HFFc6 (cell line): ENCODE measurements at regions not wholly inside any gene's neighbourhood (a gene's known extent, or its start where the extent isn't known, plus 50 kb on each side); places are given as distances from the start of the nearest gene placed in this dataset.
"Not testable (repeated sequence)": the region's sequence is repeated elsewhere in the genome, so short reads cannot be mapped to it uniquely, and the experiment has no call there.

Experiments
- DNase-seq: peaks from one replicate; pipeline ENCODE4 v3.0.0-alpha.2; 2018
- H3K27ac Mint-ChIP-seq: 2 replicates; pipeline ENCODE4 v1.8.0; 2020; ENCODE audit warnings: mild to moderate bottlenecking, mixed read lengths
- H3K27me3 Mint-ChIP-seq: 2 replicates; pipeline ENCODE4 v1.8.0; 2021; ENCODE audit warnings: mild to moderate bottlenecking, moderate library complexity, mixed read lengths; ENCODE audit not compliant: insufficient read depth
- H3K36me3 Mint-ChIP-seq: 2 replicates; pipeline ENCODE4 v1.8.0; 2021; ENCODE audit warnings: low read depth, mixed read lengths
- H3K4me1 Mint-ChIP-seq: 2 replicates; pipeline ENCODE4 v1.8.0; 2020; ENCODE audit warnings: low read depth, mixed read lengths
- H3K4me3 Mint-ChIP-seq: 2 replicates; pipeline ENCODE4 v1.8.0; 2020; ENCODE audit warnings: mild to moderate bottlenecking, moderate library complexity, mixed read lengths
- H3K9me3 Mint-ChIP-seq: 2 replicates; pipeline ENCODE4 v1.8.0; 2020; ENCODE audit warnings: mild to moderate bottlenecking, mixed read lengths
- TF ChIP-seq, protein P1 (sequence below): fragments of 200-600 bp; sonication (generic); IDR thresholded peaks from 2 replicates; pipeline ENCODE4 v1.5.0; 2021; ENCODE audit warnings: antibody characterized with exemption, mild to moderate bottlenecking

DNA sequence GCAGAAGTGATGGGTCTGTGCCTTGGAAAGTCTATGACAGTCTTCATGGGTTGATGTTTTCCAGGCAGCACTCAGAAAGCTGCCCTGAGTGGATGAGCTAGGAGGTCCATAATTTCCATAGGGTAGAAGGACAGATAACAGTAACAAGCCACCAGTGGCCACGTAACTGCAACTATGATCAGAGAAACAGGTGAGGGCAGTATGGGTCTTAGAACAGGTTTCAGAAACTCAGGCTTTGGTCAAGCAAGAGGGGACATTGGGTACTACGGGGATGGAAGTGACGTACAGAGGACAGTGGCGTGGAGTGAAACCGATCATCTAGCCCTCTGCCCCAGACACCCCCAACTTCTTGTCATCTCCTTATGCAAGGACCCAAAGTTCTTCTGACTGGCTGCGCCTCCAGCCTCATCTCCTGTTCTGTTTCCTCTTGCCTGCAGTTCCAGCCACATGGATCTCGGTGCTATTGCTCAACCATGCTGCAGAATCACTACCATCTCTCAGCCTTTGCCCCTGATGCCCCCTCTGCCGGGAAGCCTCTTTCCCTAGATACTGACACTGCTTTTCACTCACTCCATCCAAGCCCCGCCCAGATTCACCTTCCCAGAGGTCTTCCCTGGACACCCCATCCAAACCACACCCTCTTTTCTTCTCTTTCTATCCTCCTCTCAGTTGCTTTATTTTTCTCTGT lies 123.4 kb downstream of the MFAP3L start:
- TF ChIP-seq, protein P1, sequence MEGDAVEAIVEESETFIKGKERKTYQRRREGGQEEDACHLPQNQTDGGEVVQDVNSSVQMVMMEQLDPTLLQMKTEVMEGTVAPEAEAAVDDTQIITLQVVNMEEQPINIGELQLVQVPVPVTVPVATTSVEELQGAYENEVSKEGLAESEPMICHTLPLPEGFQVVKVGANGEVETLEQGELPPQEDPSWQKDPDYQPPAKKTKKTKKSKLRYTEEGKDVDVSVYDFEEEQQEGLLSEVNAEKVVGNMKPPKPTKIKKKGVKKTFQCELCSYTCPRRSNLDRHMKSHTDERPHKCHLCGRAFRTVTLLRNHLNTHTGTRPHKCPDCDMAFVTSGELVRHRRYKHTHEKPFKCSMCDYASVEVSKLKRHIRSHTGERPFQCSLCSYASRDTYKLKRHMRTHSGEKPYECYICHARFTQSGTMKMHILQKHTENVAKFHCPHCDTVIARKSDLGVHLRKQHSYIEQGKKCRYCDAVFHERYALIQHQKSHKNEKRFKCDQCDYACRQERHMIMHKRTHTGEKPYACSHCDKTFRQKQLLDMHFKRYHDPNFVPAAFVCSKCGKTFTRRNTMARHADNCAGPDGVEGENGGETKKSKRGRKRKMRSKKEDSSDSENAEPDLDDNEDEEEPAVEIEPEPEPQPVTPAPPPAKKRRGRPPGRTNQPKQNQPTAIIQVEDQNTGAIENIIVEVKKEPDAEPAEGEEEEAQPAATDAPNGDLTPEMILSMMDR: no peak
- Mint-ChIP-seq H3K9me3 (no peaks in the 10 kb centered on the region), H3K4me1 (peaks cover 10% of the 10 kb centered on the region), H3K36me3 (no peaks in the 10 kb centered on the region; the same call in 1 of the 2 replicates), H3K27ac (no peak overlapping the region), H3K4me3 (no peak overlapping the region), H3K27me3 (peaks cover 9% of the 10 kb centered on the region)
- DNase-seq: no peak

DNA sequence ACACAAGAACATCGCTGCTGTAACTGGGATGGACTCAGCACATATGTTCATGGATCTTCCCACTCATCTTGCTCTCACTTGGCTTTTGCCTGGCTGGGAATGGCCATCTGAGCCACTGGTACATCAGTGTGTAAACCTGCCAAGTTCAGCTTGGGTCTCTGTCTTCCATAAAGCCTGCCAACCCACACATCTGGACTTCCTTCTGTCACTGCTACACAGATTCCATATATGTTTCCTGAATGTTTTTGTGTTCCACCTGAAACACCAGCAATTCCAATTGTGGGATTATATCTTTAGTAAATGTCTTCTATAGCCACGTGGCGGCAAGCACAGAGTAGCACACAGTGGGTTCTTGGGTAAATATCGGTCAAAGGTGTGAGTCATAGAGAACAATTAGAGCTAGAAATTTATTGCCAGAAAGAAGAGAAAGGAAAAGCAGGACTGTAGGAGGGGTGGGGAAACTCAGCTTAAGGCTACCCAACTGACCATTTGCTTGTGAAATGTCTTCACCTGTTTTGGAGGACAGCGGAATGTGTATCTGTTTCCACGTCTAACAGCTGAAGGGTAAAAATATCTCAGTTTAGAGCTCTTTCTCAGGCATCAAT lies 125.9 kb downstream of the MFAP3L start:
- Mint-ChIP-seq H3K27me3 (peaks cover 13% of the 10 kb centered on the region), H3K4me1 (peaks cover 10% of the 10 kb centered on the region), H3K4me3 (no peak overlapping the region), H3K36me3 (no peaks in the 10 kb centered on the region; the same call in 1 of the 2 replicates), H3K9me3 (no peaks in the 10 kb centered on the region), H3K27ac (no peak overlapping the region)
- DNase-seq: no peak
- TF ChIP-seq, protein P1: no peak

DNA sequence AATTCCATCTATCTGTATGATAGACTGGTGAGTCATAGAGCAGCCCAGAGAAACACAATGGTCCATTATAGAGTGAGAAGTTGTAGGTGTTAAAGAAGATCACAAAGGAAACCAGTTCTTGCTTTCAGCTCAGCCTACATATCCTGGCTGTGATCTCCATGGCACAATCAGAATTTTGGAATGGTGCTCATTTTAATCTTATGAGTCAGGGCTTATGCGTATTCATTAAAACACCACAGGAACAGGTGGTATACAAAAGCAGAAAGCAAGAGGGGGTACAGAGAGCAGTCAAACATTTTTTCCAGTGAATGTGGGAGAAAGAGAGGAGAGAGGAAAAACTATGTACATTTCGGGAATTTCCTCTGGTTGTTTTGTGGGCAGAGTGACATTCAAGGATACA lies 126.9 kb downstream of the MFAP3L start:
- TF ChIP-seq, protein P1: no peak
- Mint-ChIP-seq H3K9me3 (no peaks in the 10 kb centered on the region), H3K27ac (no peak overlapping the region), H3K36me3 (no peaks in the 10 kb centered on the region; the same call in 1 of the 2 replicates), H3K27me3 (peaks cover 13% of the 10 kb centered on the region), H3K4me3 (no peak overlapping the region), H3K4me1 (peaks cover 10% of the 10 kb centered on the region)
- no peak for DNase-seq

DNA sequence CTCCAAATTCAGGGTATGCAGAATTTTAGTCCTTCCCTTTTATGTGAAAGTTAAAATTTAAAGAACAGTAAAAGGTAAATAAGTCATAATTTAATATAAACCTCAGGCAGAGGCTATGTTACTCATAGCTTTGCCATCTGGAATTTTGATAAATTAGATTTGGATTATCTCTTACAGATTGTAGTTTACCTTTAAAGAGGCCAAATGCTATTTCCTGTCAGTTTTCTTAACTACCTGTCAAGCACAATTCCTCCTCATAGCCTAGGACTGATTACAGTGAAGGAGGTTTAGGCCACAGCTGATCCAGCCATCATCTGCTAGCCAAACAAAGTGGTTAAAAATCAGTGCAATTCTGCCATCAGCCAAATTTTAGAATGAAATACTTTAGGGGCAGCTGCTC lies 128.1 kb downstream of the MFAP3L start:
- Mint-ChIP-seq H3K27ac (no peak overlapping the region), H3K9me3 (no peaks in the 10 kb centered on the region), H3K36me3 (no peaks in the 10 kb centered on the region; the same call in 1 of the 2 replicates), H3K4me3 (no peak overlapping the region), H3K27me3 (peaks cover 15% of the 10 kb centered on the region), H3K4me1 (peaks cover 10% of the 10 kb centered on the region)
- DNase-seq: no peak
- TF ChIP-seq, protein P1: no peak

DNA sequence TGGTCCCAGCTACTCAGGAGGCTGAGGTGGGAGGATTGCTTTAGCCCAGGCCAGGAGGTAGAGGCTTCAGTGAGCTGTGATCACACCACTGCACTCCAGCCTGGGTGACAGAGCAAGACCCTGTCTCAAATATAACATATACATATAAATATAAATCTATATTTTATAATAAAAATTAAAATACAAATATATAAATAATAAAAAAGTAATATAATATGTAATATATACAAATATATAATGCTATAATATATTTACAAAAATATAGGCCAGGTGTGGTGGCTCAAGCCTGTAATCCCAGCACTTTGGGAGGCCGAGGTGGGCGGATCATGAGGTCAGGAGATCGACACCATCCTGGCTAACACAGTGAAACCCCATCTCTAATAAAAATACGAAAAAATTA lies 131.4 kb downstream of the MFAP3L start:
- H3K27me3 Mint-ChIP-seq: peaks cover 11% of the 10 kb centered on the region
- H3K4me1 Mint-ChIP-seq: peaks cover 10% of the 10 kb centered on the region
- not testable (repeated sequence) for H3K9me3 Mint-ChIP-seq, H3K27ac Mint-ChIP-seq, DNase-seq, H3K36me3 Mint-ChIP-seq, H3K4me3 Mint-ChIP-seq

DNA sequence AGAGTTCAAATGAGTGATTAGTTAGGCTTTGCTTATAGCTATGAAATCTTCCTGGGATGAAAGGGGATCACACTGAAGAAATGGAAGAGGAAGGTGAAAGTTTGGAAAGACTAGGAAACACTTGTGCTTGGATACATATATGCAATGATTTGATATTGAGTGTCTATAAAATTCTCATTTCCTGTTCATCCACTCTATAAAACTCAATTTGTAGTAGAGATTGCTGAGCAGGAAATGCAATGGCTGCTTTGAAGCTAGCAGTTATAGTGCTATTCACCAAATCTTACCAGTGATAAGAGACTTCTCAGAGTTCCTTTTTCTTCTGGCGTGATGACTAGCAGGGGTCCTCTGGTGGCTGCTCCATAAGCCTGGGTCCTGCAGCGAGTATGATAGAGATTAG lies 128.1 kb upstream of the HPF1 start:
- Mint-ChIP-seq H3K4me1 (no peaks in the 10 kb centered on the region), H3K27ac (no peak overlapping the region), H3K36me3 (no peaks in the 10 kb centered on the region), H3K4me3 (no peak overlapping the region), H3K27me3 (peaks cover 9% of the 10 kb centered on the region), H3K9me3 (no peaks in the 10 kb centered on the region)
- TF ChIP-seq, protein P1: no peak
- DNase-seq: no peak
